ENCODE measurements at regions not wholly inside any gene's neighbourhood (a gene's known extent, or its start where the extent isn't known, plus 50 kb on each side); places are given as distances from the start of the nearest gene placed in this dataset.

GRCh38 chr22:47391169-47392053, 629.0 kb downstream of the TBC1D22A start:
- no peak overlapping the region for H3K9ac ChIP-seq (ENCODE audit: insufficient read length)
- DNase-seq (ENCODE audit: low read depth, low spot score) = no peak
- H3K4me3 ChIP-seq = no peak overlapping the region
- TF ChIP-seq POLR2AphosphoS5 (IDR thresholded peaks at IDR 0.05; ENCODE audit: borderline replicate concordance, low read depth, low read length) (no peak), FOXP2 (optimal IDR thresholded peaks at IDR 0.05; ENCODE audit: control extremely low read depth, extremely low read length, insufficient read depth) (no peak), EZH2 (IDR thresholded peaks at IDR 0.05) (no peak)
- no peak overlapping the region for H3K27ac ChIP-seq
- H3K9me3 ChIP-seq (ENCODE audit: low read depth, low read length) = no peaks in the 10 kb centered on the region
- H3K36me3 ChIP-seq (ENCODE audit: insufficient read depth, low read length) = no peaks in the 10 kb centered on the region

DNA sequence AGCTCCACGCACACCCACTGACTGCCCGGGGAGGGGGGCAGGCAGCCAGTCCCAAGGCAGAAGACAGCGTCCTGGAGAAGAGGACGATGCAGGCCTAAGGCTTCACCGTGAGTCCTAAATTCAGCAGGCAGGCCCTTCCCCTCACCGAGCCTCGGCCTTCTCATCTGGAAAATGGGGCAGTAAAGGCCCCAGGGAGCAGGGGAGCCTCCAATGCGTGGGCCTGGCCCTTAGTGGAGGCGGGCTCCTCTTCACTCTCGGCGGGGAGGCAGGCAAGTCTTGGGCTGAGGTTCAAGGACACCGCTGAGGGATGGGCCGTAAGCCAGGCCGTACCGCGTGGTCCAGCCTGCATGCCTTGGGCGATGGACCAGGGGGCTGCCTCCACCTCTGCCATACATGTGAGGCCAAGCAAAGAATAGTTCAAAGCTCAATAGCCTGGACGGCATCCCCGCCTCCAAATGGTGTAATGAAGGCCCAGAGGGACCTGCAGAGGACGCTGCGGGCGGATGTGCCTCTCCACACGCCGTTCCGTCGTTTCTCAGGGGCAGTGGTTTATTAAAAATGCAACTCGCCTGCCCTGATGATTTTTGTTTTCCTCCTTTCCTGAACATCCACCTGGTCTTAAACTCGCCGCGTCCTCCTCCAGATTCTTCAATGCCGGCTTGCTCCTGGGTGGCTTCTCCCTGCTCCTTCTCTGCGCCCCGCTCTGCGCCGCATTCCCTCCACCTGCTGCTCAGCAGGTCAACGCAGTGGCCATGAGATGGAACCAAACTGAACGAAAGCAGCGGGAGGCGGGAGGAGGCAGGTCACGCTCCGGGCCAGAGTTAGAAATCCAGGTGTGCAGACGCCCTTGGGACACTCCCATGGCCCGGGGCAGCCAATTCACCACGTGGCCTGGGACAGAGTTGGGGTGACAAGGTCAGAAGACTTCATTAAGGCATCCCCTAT, 627.8 kb downstream of the TBC1D22A start:
- no peak for DNase-seq (ENCODE audit: low read depth, low spot score)
- Histone ChIP-seq H3K36me3 (ENCODE audit: insufficient read depth, low read length) (no peaks in the 10 kb centered on the region), H3K27ac (no peak overlapping the region), H3K9ac (ENCODE audit: insufficient read length) (no peak overlapping the region), H3K9me3 (ENCODE audit: low read depth, low read length) (no peaks in the 10 kb centered on the region), H3K4me3 (no peak overlapping the region)
- TF ChIP-seq FOXP2 (optimal IDR thresholded peaks at IDR 0.05; ENCODE audit: control extremely low read depth, extremely low read length, insufficient read depth) (no peak), POLR2AphosphoS5 (IDR thresholded peaks at IDR 0.05; ENCODE audit: borderline replicate concordance, low read depth, low read length) (no peak), EZH2 (IDR thresholded peaks at IDR 0.05) (no peak)

DNA sequence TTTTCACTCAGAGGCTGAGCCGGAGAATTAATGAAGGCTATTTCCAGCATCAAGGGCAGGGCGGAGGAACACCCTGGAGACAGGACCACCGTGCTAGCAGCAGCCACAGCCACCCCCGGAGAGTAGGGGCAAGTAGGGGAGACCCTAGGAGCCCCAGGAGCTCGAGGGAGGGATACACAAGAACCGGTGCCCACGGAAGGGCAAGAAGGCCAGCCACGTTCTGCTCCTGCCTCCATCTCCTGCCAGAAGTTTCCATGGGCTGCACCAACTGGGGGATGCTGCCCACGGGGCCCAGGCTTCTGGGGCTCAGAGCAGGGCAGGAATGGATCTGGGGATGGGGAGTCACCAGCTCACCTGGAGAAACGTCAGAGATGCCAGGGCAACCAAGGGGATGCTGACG, 626.8 kb downstream of the TBC1D22A start:
- H3K9me3 ChIP-seq (ENCODE audit: low read depth, low read length) = no peaks in the 10 kb centered on the region
- TF ChIP-seq POLR2AphosphoS5 (IDR thresholded peaks at IDR 0.05; ENCODE audit: borderline replicate concordance, low read depth, low read length) = no peak
- no peak for TF ChIP-seq FOXP2 (optimal IDR thresholded peaks at IDR 0.05; ENCODE audit: control extremely low read depth, extremely low read length, insufficient read depth)
- no peak for TF ChIP-seq EZH2 (IDR thresholded peaks at IDR 0.05)
- H3K27ac ChIP-seq = no peak overlapping the region
- DNase-seq (ENCODE audit: low read depth, low spot score) = no peak
- no peaks in the 10 kb centered on the region for H3K36me3 ChIP-seq (ENCODE audit: insufficient read depth, low read length)
- no peak overlapping the region for H3K9ac ChIP-seq (ENCODE audit: insufficient read length)
- no peak overlapping the region for H3K4me3 ChIP-seq

- H3K4me3 ChIP-seq = no peak overlapping the region
- H3K36me3 ChIP-seq (ENCODE audit: insufficient read depth, low read length) = no peaks in the 10 kb centered on the region
- no peaks in the 10 kb centered on the region for H3K9me3 ChIP-seq (ENCODE audit: low read depth, low read length)
- no peak overlapping the region for H3K9ac ChIP-seq (ENCODE audit: insufficient read length)
- no peak for TF ChIP-seq FOXP2 (optimal IDR thresholded peaks at IDR 0.05; ENCODE audit: control extremely low read depth, extremely low read length, insufficient read depth)
- TF ChIP-seq EZH2 (IDR thresholded peaks at IDR 0.05) = no peak
- no peak for TF ChIP-seq POLR2AphosphoS5 (IDR thresholded peaks at IDR 0.05; ENCODE audit: borderline replicate concordance, low read depth, low read length)
- no peak for DNase-seq (ENCODE audit: low read depth, low spot score)
- H3K27ac ChIP-seq = no peak overlapping the region
These were observed 626.3 kb downstream of the TBC1D22A start for GRCh38 chr22:47388778-47389177.

GRCh38 chr22:47388331-47388730, 625.9 kb downstream of the TBC1D22A start:
- Histone ChIP-seq H3K9ac (ENCODE audit: insufficient read length) (no peak overlapping the region), H3K9me3 (ENCODE audit: low read depth, low read length) (no peaks in the 10 kb centered on the region), H3K27ac (no peak overlapping the region), H3K36me3 (ENCODE audit: insufficient read depth, low read length) (no peaks in the 10 kb centered on the region), H3K4me3 (no peak overlapping the region)
- TF ChIP-seq FOXP2 (optimal IDR thresholded peaks at IDR 0.05; ENCODE audit: control extremely low read depth, extremely low read length, insufficient read depth) (no peak), EZH2 (IDR thresholded peaks at IDR 0.05) (no peak), POLR2AphosphoS5 (IDR thresholded peaks at IDR 0.05; ENCODE audit: borderline replicate concordance, low read depth, low read length) (no peak)
- DNase-seq (ENCODE audit: low read depth, low spot score) = no peak

GRCh38 chr22:47386812-47387510, 624.5 kb downstream of the TBC1D22A start:
- no peak overlapping the region for H3K27ac ChIP-seq
- H3K4me3 ChIP-seq = no peak overlapping the region
- no peaks in the 10 kb centered on the region for H3K36me3 ChIP-seq (ENCODE audit: insufficient read depth, low read length)
- no peak overlapping the region for H3K9ac ChIP-seq (ENCODE audit: insufficient read length)
- no peaks in the 10 kb centered on the region for H3K9me3 ChIP-seq (ENCODE audit: low read depth, low read length)
- DNase-seq (ENCODE audit: low read depth, low spot score) = no peak
- no peak for TF ChIP-seq FOXP2 (optimal IDR thresholded peaks at IDR 0.05; ENCODE audit: control extremely low read depth, extremely low read length, insufficient read depth)

- Histone ChIP-seq H3K9me3 (ENCODE audit: low read depth, low read length) (no peaks in the 10 kb centered on the region), H3K36me3 (ENCODE audit: insufficient read depth, low read length) (no peaks in the 10 kb centered on the region), H3K9ac (ENCODE audit: insufficient read length) (no peak overlapping the region), H3K4me3 (no peak overlapping the region), H3K27ac (no peak overlapping the region)
- TF ChIP-seq EZH2 (IDR thresholded peaks at IDR 0.05) = no peak
- TF ChIP-seq FOXP2 (optimal IDR thresholded peaks at IDR 0.05; ENCODE audit: control extremely low read depth, extremely low read length, insufficient read depth) = no peak
- TF ChIP-seq POLR2AphosphoS5 (IDR thresholded peaks at IDR 0.05; ENCODE audit: borderline replicate concordance, low read depth, low read length) = no peak
- DNase-seq (ENCODE audit: low read depth, low spot score) = no peak
These were observed 622.5 kb downstream of the TBC1D22A start for GRCh38 chr22:47384977-47385376.
